ENCODE measurements at regions not wholly inside any gene's neighbourhood (a gene's known extent, or its start where the extent isn't known, plus 50 kb on each side); places are given as distances from the start of the nearest gene placed in this dataset.

DNA sequence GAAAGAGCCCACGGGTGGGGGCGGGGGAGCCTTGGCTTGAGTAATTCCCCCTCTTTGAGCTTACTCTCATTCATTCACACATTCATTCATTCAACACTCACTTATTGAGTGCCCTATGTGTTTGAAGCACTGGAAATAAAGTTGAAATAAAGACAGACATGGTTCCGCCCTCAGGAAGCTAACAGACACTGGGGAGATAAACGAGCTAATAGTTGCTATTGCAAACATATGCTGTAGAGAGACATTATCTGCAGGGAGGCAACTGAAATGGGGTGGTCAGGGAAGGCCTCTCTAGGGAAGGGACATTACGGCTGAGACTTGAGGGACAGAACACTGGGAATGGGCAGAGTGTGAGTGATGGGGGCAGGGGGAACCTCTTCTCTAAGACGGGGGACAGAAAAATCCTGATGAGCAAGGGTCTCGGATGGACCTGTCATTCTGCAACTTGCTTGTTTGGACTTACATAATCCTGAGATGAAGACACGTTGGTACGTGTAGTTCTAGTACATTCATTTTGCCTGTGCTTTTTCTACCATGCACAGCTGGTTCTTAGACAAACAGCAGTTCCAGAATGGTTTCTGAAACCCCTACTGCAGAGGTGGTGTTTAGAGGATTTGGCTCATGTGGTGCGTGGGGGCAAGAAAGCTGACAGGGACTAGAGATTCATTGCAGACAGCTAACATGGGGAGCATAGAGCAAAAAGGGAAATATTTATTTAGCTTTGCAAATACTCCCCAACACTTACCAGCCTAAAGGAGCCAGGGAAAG lies 71.1 kb upstream of the BLCAP start:
- intact Hi-C loops (cut with micrococcal nuclease), result no loop called here

More for the DNA sequence above, 71.1 kb upstream of the BLCAP start:
- Histone ChIP-seq H3K27ac (ENCODE audit: insufficient read depth, low read depth, low read length) (no peak overlapping the region), H3K9me3 (replicated peaks; ENCODE audit: control insufficient read depth, insufficient read depth, low read length) (no peaks in the 10 kb centered on the region), H3K9me1 (replicated peaks; ENCODE audit: control insufficient read depth, extremely low read depth, insufficient read depth, low read length) (no peaks in the 10 kb centered on the region), H3K4me2 (ENCODE audit: insufficient read depth, low read length) (no peak overlapping the region), H3K9ac (replicated peaks; ENCODE audit: extremely low read depth, insufficient read depth, low read length) (no peak overlapping the region), H2AFZ (ENCODE audit: low read depth, low read length) (no peak overlapping the region), H3K4me1 (ENCODE audit: control insufficient read depth, extremely low read depth, insufficient read depth, low read length) (no peaks in the 10 kb centered on the region), H4K20me1 (replicated peaks; ENCODE audit: control insufficient read depth, extremely low read depth, insufficient read depth, low read length) (no peaks in the 10 kb centered on the region), H3K79me2 (ENCODE audit: control insufficient read depth, insufficient read depth, low read length) (no peaks in the 10 kb centered on the region), H3K36me3 (ENCODE audit: control insufficient read depth in 2 of 2, extremely low read depth in 1 of 2, insufficient read depth in 2 of 2, low read length in 2 of 2) (no peaks in the 10 kb centered on the region), H3K4me3 (replicated peaks in 1 of 3; ENCODE audit: insufficient read depth in 1 of 3, low read depth in 1 of 3, low read length in 3 of 3) (no peak overlapping the region), H3K27me3 (ENCODE audit: control insufficient read depth in 2 of 2, insufficient read depth in 2 of 2, low read length in 2 of 2) (peaks cover 8 to 10% of the 10 kb centered on the region in 2 experiments)
- no peak for TF ChIP-seq EZH2 (IDR thresholded peaks at IDR 0.05; ENCODE audit: borderline replicate concordance, low read depth, low read length, severe bottlenecking)
- TF ChIP-seq JUN (IDR thresholded peaks at IDR 0.05; ENCODE audit: borderline replicate concordance, insufficient read depth, insufficient read length, low read depth), result no peak
- TF ChIP-seq, protein P1, sequence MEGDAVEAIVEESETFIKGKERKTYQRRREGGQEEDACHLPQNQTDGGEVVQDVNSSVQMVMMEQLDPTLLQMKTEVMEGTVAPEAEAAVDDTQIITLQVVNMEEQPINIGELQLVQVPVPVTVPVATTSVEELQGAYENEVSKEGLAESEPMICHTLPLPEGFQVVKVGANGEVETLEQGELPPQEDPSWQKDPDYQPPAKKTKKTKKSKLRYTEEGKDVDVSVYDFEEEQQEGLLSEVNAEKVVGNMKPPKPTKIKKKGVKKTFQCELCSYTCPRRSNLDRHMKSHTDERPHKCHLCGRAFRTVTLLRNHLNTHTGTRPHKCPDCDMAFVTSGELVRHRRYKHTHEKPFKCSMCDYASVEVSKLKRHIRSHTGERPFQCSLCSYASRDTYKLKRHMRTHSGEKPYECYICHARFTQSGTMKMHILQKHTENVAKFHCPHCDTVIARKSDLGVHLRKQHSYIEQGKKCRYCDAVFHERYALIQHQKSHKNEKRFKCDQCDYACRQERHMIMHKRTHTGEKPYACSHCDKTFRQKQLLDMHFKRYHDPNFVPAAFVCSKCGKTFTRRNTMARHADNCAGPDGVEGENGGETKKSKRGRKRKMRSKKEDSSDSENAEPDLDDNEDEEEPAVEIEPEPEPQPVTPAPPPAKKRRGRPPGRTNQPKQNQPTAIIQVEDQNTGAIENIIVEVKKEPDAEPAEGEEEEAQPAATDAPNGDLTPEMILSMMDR (IDR thresholded peaks at IDR 0.05; ENCODE audit: extremely low read depth in 1 of 2, insufficient read depth in 1 of 2, low read depth in 1 of 2, low read length in 2 of 2), result no peak
- no peak for TF ChIP-seq POLR2AphosphoS5 (IDR thresholded peaks at IDR 0.05; ENCODE audit: insufficient read depth, low read depth, low read length)
- no peak for TF ChIP-seq POLR2A (IDR thresholded peaks at IDR 0.05; ENCODE audit: low read depth, low read length)
- no TSS peak for BruUV-seq (replicated peaks)
- FAIRE-seq (no peak), DNase-seq (ENCODE audit: low read depth, low spot score) (no peak)
- ChIA-PET POLR2A (no interaction called here), CTCF (interaction anchor here (0.7 to 1.5 kb wide), 3 partner anchors 10 to 105 kb away, joined by 3 to 7 read pairs (median 4); no protein-coding TSS in a partner anchor)
- dilution Hi-C loops (cut with MboI; ENCODE audit: extremely low pct_ligation_motif_present, low sequenced_read_pairs), result no loop called here
